SIG-M5 (cell line): ENCODE measurements at regions not wholly inside any gene's neighbourhood (a gene's known extent, or its start where the extent isn't known, plus 50 kb on each side); places are given as distances from the start of the nearest gene placed in this dataset.

ENCODE experiments used
- DNase-seq: peaks from one replicate; lab custom pipeline; 2025; lab: John Stamatoyannopoulos, UW

- DNase-seq = no peak
Measured at GRCh38 chr11:116473206-116473769, 299.5 kb downstream of the BUD13 start.

GRCh38 chr11:116472651-116473050, 300.1 kb downstream of the BUD13 start:
- DNase-seq = no peak

GRCh38 chr11:116471608-116472256, 301.1 kb downstream of the BUD13 start:
- DNase-seq = no peak

GRCh38 chr11:116468699-116469098, 304.1 kb downstream of the BUD13 start:
- no peak for DNase-seq

GRCh38 chr11:116467823-116468222, 305.0 kb downstream of the BUD13 start:
- DNase-seq = no peak

- DNase-seq = no peak
Measured at GRCh38 chr11:116466801-116467200, 306.0 kb downstream of the BUD13 start.

GRCh38 chr11:116466191-116466590, 306.6 kb downstream of the BUD13 start:
- no peak for DNase-seq

- no peak for DNase-seq
Measured at GRCh38 chr11:116465056-116465455, 307.7 kb downstream of the BUD13 start.

- DNase-seq = no peak
Measured at GRCh38 chr11:116461789-116462188, 311.0 kb downstream of the BUD13 start.

- no peak for DNase-seq
Measured at GRCh38 chr11:116460156-116460920, 312.4 kb downstream of the BUD13 start.

GRCh38 chr11:116459185-116460045, 313.4 kb downstream of the BUD13 start:
- DNase-seq = no peak

- no peak for DNase-seq
Measured at GRCh38 chr11:116458546-116458945, 314.2 kb downstream of the BUD13 start.

- no peak for DNase-seq
Measured at GRCh38 chr11:116457336-116458007, 315.3 kb downstream of the BUD13 start.

- DNase-seq = no peak
Measured at GRCh38 chr11:116454951-116455350, 317.8 kb downstream of the BUD13 start.

- no peak for DNase-seq
Measured at GRCh38 chr11:116454020-116454645, 318.7 kb downstream of the BUD13 start.

GRCh38 chr11:116452461-116452860, 320.3 kb downstream of the BUD13 start:
- no peak for DNase-seq

- no peak for DNase-seq
Measured at GRCh38 chr11:116449522-116449921, 323.3 kb downstream of the BUD13 start.

GRCh38 chr11:116446048-116446941, 326.5 kb downstream of the BUD13 start:
- no peak for DNase-seq

- DNase-seq = no peak
Measured at GRCh38 chr11:116445108-116446047, 327.4 kb downstream of the BUD13 start.
